ENCODE measurements at regions not wholly inside any gene's neighbourhood (a gene's known extent, or its start where the extent isn't known, plus 50 kb on each side); places are given as distances from the start of the nearest gene placed in this dataset.

- H3K36me3 ChIP-seq, result no peaks in the 10 kb centered on the region
- TF ChIP-seq EP300 (IDR thresholded peaks at IDR 0.05), result no peak
- TF ChIP-seq POLR2A (IDR thresholded peaks at IDR 0.05; ENCODE audit: low read depth), result no peak
- TF ChIP-seq CTCF (IDR thresholded peaks at IDR 0.05), result no peak
- TF ChIP-seq POLR2AphosphoS5 (IDR thresholded peaks at IDR 0.05), result no peak
- no peak overlapping the region for H3K27ac ChIP-seq (replicated peaks in 1 of 4)
- no peaks in the 10 kb centered on the region for H3K9me3 ChIP-seq
- DNase-seq (ENCODE audit: extremely low spot score), result no peak
- intact Hi-C loops (cut with DNase I), result no loop called here
- no peak overlapping the region for H3K4me3 ChIP-seq
- H3K4me1 ChIP-seq, result no peaks in the 10 kb centered on the region
- H3K27me3 ChIP-seq, result no peaks in the 10 kb centered on the region
These were observed 456.3 kb upstream of the DMAC1 start for GRCh38 chr9:8255850-8256249.

GRCh38 chr9:8254541-8254940, 455.0 kb upstream of the DMAC1 start:
- no peaks in the 10 kb centered on the region for H3K27me3 ChIP-seq
- intact Hi-C loops (cut with DNase I), result no loop called here
- no peak overlapping the region for H3K27ac ChIP-seq (replicated peaks in 1 of 4)
- TF ChIP-seq EP300 (IDR thresholded peaks at IDR 0.05), result no peak
- no peak for TF ChIP-seq POLR2AphosphoS5 (IDR thresholded peaks at IDR 0.05)
- TF ChIP-seq POLR2A (IDR thresholded peaks at IDR 0.05; ENCODE audit: low read depth), result no peak
- TF ChIP-seq CTCF (IDR thresholded peaks at IDR 0.05), result no peak
- H3K4me3 ChIP-seq, result no peak overlapping the region
- H3K4me1 ChIP-seq, result no peaks in the 10 kb centered on the region
- H3K9me3 ChIP-seq, result no peaks in the 10 kb centered on the region
- DNase-seq (ENCODE audit: extremely low spot score), result no peak
- H3K36me3 ChIP-seq, result no peaks in the 10 kb centered on the region
- WGBS, result 61% methylated on average over 4 of the region's 4 CpGs

- H3K4me1 ChIP-seq, result no peaks in the 10 kb centered on the region
- DNase-seq (ENCODE audit: extremely low spot score), result no peak
- no peaks in the 10 kb centered on the region for H3K36me3 ChIP-seq
- no peaks in the 10 kb centered on the region for H3K9me3 ChIP-seq
- H3K27me3 ChIP-seq, result no peaks in the 10 kb centered on the region
- 83% methylated on average over 4 of the region's 4 CpGs for WGBS
- TF ChIP-seq POLR2A (IDR thresholded peaks at IDR 0.05; ENCODE audit: low read depth) (no peak), POLR2AphosphoS5 (IDR thresholded peaks at IDR 0.05) (no peak), CTCF (IDR thresholded peaks at IDR 0.05) (no peak), EP300 (IDR thresholded peaks at IDR 0.05) (no peak)
- no peak overlapping the region for H3K27ac ChIP-seq (replicated peaks in 1 of 4)
- intact Hi-C loops (cut with DNase I), result no loop called here
- no peak overlapping the region for H3K4me3 ChIP-seq
These were observed 452.9 kb upstream of the DMAC1 start for GRCh38 chr9:8252445-8252844.

GRCh38 chr9:8251566-8251965, 452.0 kb upstream of the DMAC1 start:
- Histone ChIP-seq H3K27ac (replicated peaks in 1 of 4) (no peak overlapping the region), H3K36me3 (no peaks in the 10 kb centered on the region), H3K4me3 (no peak overlapping the region), H3K9me3 (no peaks in the 10 kb centered on the region), H3K27me3 (no peaks in the 10 kb centered on the region), H3K4me1 (no peaks in the 10 kb centered on the region)
- DNase-seq (ENCODE audit: extremely low spot score), result no peak
- TF ChIP-seq EP300 (IDR thresholded peaks at IDR 0.05), result no peak
- TF ChIP-seq CTCF (IDR thresholded peaks at IDR 0.05), result no peak
- no peak for TF ChIP-seq POLR2A (IDR thresholded peaks at IDR 0.05; ENCODE audit: low read depth)
- no peak for TF ChIP-seq POLR2AphosphoS5 (IDR thresholded peaks at IDR 0.05)
- intact Hi-C loops (cut with DNase I), result no loop called here

- intact Hi-C loops (cut with DNase I), result no loop called here
- no peak for DNase-seq (ENCODE audit: extremely low spot score)
- TF ChIP-seq POLR2A (IDR thresholded peaks at IDR 0.05; ENCODE audit: low read depth) (no peak), POLR2AphosphoS5 (IDR thresholded peaks at IDR 0.05) (no peak), CTCF (IDR thresholded peaks at IDR 0.05) (no peak), EP300 (IDR thresholded peaks at IDR 0.05) (no peak)
- WGBS, result 90% methylated on average over 7 of the region's 8 CpGs
- Histone ChIP-seq H3K27me3 (no peaks in the 10 kb centered on the region), H3K36me3 (no peaks in the 10 kb centered on the region), H3K4me3 (no peak overlapping the region), H3K27ac (replicated peaks in 1 of 4) (no peak overlapping the region), H3K4me1 (no peaks in the 10 kb centered on the region), H3K9me3 (no peaks in the 10 kb centered on the region)
These were observed 445.0 kb upstream of the DMAC1 start for GRCh38 chr9:8244505-8245092.
